ENCODE measurements at regions not wholly inside any gene's neighbourhood (a gene's known extent, or its start where the extent isn't known, plus 50 kb on each side); places are given as distances from the start of the nearest gene placed in this dataset.
"Not testable (repeated sequence)": the region's sequence is repeated elsewhere in the genome, so short reads cannot be mapped to it uniquely, and the experiment has no call there.

DNA sequence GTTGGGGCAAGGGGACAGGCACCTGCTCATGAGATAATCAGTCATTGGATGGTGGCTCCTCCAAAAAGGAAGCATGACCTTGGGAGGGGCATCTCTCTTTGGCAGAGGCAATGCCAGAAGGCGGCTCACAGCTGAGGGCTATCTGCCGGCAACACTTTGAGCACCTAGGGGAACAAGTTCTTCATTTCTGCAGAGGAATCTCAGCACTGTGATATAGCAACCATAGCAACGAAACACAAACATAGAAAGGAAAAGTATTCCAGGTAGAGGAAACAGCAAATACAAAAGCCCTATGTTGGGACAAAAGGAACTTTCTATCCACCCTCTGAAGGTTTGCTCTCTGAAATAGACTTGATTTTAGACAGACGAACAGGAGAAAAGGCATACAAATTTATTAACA is 89.1 kb upstream of the NEDD4L start:
- DNase-seq (ENCODE audit: low read depth in 2 of 2): no peak

DNA sequence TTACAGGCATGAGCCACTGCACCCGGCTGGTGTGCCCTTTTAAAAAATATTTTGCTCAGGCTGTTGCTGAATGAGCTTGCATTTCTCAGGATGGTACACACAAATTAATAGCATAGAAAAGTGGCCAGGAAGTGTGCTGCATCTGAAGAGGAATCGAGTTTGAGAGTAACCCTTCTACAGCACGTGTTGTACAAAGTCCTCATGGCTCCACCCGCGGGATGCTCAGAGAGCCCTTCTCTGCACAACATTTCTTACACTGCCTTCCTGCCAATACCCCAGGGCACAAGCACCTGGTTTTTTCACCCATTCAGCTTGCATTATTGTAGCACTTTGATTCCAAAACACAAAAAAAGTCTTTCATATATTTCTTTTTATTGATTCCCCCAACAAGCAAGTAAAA is 90.1 kb upstream of the NEDD4L start:
- no peak for DNase-seq (ENCODE audit: low read depth in 2 of 2)

DNA sequence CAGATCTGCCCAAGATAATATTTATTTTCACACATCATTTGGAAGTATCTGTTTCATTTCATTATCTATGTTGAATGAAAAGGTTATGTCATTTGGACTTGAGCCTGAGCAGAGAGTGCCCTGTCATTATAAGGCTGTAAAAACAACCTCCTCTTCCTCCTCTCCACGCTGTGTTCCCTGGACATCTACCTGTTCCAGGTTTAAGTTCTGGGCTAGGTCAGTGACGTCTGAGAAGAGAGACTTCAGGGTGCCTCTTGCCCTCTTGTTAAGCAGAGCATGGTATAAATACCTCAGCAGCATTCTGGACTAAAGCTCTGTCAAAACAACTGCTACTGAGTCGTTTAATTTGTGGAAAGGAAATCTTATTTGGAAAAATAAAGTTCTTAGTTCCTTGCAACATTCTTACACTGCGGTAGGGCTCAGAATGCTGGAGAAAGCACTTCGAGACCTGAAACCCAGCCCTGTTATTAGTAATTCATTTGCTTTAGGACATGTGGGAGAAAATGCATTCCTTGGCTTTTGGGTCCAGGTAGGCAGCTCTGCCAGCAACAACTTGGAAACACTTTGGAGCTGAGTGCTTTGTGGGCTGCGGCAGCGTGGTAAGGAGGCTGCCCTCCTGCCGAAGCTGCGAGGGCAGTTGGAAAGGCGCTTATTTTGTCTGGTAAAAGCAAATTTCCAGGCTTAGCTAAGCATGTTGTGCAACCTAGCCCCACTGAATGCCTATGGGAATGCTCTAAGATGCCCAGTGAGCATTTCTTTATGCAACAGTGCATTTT is 91.8 kb upstream of the NEDD4L start:
- DNase-seq (ENCODE audit: low read depth in 2 of 2): no peak

DNA sequence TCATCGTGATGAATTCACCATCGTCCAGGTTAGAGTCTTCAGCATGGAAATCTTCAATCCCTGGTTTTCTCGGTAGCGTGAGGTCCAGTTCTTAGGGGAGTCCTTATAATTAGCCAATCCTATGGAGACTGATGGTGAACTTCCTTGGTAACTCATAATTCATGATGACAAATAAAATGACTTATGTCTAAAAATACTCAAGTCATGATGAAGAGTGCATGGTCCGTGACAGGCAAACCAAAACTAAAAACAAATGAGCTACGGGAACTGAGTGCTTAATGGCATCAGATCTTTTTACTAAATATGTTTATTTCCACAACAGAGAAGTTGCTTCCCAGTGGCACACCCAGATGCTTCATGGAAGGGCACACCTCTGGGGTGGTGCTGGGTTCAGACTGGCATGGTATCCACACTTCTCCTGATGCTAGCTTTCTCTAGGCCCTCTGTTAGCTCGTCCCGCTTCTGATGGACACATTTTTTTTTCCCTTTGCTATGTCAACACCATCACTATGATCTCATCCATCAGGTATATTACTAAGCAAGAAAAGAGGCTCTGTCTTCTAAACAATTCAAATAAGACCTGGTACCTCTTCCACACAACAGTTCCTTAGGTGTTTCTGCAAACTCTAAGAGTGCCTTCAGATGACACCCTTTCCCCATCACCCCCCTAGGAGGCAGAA is 92.8 kb upstream of the NEDD4L start:
- DNase-seq (ENCODE audit: low read depth in 2 of 2): no peak

DNA sequence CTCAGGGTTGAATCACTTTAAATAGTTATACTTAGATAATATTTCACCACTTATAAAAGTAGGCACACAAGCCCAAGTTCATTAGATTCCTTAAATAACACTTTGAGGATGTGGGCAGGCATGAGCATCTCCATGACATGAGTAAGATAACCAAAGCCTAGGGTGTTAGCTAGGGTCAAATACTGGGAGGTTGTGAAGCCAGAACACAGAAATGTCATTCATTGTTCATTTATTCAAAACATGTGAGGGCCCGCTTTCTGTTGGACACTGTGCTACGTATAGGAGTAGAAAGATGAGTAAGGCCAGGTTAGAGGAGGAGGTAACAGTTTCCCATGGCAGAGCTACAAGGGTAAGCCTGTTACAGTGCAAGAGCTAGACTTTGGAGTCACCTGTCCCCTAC is 93.5 kb upstream of the NEDD4L start:
- no peak for DNase-seq (ENCODE audit: low read depth in 2 of 2)

DNA sequence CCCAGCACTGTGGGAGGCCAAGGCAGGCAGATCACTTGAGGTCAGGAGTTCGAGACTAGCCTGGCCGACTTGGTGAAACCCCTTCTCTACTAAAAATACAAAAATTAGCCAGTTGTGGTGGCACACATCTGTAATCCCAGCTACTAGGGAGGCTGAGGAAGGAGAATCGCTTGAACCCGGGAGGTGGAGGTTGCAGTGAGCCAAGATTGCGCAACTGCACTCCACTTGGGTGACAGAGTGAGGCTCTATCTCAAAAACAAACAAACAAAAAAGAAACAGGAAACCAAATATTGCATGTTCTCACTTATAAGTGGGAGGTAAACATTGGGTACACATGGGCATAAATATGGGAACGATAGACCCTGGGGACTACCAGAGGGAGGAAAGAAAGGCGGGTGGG is 94.7 kb upstream of the NEDD4L start:
- not testable (repeated sequence) for DNase-seq (ENCODE audit: low read depth in 2 of 2)

DNA sequence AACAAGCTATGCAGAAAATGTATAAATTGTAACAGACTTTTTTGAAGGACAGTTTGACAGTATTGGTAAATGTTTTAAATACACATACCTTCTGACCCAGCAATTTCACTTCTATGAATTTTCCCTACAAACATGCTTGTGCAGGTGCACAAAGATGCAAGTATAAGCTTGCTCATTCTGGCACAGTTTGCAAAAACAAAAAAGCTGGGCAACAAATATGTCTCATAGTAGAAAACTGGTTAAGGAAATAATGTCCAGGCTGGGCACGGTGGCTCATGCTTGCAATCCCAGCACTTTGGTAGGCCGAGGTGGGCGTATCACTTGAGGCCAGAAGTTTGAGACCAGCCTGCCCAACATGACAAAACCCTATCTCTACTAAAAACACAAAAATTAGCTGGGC is 96.9 kb upstream of the NEDD4L start:
- no peak for DNase-seq (ENCODE audit: low read depth in 2 of 2)

DNA sequence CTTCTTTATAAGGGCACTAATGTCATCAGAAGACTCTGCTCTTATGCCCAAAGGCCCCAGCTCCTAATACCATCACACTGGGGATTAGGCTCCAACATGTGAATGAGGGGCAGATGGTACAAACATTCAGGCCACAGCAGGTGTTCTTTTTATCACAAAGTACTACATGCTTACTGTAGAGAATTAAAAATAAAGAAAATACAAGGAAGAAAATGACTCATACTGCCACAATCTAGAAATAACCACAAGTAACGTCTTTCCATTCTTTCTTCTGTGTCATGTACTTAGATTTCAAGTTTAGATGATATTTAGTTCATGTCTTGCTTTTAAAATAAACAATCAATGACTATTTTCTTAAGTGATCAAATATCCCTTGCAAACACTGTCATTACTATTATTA is 100.3 kb upstream of the NEDD4L start:
- no peak for DNase-seq (ENCODE audit: low read depth in 2 of 2)

DNA sequence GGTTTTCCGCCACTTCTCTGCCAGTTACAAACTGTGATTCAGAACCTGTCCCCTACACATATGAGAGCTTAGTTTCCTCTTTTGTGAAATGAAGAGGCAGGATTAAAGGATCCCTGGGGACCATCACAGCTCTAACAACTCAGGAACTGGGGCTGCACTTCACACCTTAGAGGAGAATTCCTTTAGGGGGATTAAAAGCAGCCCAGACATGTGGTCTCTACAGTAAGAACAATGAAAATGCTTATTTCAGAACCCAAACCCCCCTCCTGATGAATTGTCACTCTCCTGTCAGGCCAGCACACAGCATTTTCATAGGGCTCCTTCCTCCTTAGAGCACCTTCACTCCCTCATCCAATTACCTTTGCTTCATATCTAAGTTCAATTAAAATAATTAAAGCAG is 101.5 kb upstream of the NEDD4L start:
- DNase-seq (ENCODE audit: low read depth in 2 of 2): no peak

DNA sequence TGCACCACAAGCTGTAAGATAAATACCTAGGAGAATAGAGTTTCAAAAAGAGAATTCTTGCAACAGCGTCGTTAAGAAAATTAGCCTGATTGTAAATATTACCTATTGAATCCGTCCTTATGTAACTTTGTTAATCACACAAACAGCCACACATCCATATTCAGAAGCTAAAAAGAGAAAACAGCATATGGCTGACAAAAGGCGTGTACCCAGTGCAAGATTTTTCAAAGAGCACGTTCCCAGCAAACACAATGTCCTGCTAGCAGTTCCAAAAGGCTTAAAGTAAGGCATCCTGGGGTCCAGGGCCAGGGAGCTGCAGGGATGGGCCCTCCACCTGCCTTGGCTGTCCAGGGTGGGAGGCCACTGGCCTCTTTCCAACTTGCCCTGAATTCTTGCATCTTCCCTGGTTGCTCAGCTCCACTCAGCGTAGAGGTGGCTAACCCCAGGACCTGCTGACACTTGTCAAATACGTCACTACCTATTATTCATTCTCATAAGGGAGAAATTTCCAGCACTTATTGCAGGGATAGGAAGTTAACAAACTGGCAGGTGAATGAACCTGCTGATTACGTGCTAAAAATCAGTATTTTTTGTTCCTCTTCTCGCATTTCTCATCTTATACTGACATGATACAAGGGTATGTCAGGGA is 102.1 kb upstream of the NEDD4L start:
- DNase-seq (ENCODE audit: low read depth in 2 of 2): no peak

DNA sequence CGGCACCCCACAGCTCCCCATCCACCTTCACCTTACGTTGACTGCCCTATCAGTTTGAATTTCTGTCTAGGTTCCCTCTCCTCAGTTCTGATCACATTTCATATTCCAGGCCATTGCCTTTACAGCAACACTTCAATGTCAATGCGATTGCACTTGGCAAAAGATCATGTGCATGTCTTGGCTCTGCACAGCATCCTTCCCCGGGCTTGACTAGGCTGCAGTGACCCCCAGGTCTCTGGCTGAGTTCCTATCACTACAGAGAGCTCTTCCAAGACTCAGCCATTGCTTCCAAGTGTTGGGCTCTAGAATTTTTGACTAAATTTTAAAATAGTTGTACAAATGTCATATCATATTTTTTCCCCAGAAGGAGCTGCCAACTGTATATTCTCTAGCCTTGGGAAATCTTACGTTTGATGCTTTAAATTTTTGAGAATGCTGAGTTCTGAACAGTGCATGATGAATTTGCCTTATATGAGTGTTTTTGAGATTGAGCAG is 103.8 kb upstream of the NEDD4L start:
- no peak for DNase-seq (ENCODE audit: low read depth in 2 of 2)

DNA sequence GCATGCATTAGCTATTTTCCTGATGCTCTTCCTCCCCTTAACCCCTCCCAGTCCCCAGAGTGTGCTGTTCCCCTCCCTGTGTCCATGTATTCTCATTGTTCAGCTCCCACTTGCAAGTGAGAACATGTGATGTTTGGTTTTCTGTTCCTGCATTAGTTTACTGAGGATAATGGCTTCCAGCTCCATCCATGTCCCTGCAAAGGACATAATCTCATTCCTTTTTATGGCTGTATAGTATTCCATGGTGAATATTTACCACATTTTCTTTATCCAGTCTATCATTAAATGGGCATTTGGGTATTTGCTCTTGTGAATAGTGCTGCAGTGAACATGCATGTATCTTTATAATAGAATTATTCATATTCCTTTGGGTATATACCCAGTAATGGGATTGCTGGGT is 109.7 kb upstream of the NEDD4L start:
- DNase-seq (ENCODE audit: low read depth in 2 of 2): not testable (repeated sequence)

DNA sequence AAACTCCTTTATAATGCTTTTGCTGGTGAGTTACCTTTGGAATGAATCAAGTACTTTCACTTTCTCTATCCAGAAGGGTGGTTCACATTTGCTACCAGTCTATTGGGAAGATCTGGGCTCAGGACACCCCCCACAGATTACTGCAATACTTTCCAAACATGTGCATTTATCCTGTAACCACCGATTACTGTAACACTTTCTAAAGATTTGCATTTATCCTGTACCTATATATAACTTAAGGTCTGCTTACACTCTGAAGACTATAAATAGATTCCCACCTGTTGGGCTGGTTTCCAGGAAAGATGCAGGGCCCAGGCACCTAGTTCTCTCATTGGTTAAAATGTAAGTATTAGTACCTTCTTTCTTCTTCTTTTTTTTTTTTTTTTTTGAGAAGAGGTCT is 113.0 kb upstream of the NEDD4L start:
- DNase-seq (ENCODE audit: low read depth in 2 of 2): no peak

DNA sequence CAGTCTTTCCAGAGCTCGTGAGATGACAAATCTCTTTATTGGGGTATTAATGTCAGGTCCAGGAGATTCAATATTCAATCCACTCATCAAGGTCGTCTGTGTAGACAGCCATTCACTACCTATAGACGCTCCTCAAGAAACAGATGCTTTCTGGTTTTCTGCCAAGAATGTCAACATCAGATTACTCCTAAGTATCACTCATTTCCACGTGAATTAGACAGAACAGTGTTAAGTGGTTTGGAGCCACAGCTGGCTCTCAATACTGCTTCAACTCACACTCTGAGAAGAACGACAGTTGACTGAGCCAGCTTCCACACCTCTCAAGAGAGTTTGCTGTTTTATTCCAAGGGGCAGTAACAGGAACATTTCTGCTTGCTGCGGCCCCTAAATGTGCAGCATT is 113.5 kb upstream of the NEDD4L start:
- no peak for DNase-seq (ENCODE audit: low read depth in 2 of 2)

DNA sequence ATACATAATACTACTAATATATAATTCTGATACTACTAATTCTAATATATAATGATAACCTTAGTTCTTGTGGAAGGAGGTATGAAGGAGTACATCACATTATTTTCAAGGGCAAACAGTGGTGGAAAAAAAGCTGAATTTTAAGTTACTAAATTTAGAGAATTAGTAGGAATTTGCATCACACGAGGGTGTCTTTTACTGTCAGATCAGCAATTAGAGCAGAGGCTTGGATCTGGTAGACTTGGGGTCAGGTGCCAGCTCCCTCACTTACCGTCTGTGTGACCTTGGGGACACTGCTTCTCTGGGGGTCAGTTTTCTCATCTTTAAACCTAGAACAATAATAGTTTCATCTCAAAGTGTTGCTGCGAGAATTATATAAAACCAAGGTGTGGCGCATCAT is 114.1 kb upstream of the NEDD4L start:
- no peak for DNase-seq (ENCODE audit: low read depth in 2 of 2)

DNA sequence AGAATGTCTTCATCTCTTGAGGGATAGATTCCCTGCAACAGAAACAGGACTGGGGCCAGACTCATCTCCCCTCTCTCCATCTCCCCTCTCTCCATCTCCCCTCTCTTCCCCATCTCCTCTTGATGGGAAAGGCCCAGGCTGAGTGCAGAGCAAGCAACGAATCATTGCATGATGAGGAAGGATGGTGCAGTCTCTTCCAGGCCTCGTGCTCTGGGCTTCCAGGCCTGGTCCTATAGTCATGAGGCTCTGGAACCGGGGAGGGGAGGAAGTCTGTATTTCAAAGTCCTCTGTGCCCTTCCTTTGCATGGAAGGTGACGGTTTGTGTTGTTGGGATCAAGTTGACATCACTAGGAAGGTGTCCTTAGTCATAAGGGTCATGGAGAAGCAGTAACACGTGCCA is 115.6 kb upstream of the NEDD4L start:
- no peak for DNase-seq (ENCODE audit: low read depth in 2 of 2)

DNA sequence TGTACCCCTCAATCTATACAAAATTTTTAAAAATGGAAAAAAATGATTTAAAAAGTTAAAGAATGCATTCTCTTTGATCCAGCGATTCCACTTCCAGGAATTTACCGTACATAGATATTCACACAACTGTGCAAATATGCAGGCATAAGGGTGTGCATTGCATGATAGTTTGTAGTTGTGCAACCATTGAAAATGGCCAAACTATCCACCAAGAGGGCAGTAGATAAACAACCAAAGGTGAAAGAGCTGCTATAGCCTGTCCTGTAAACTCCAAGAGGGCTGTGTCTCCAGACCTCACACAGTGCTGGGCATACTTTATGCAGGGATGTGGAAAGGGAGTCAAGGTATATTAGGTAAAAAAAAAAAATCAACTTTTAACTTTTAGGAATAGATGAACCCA is 116.5 kb upstream of the NEDD4L start:
- DNase-seq (ENCODE audit: low read depth in 2 of 2): no peak

DNA sequence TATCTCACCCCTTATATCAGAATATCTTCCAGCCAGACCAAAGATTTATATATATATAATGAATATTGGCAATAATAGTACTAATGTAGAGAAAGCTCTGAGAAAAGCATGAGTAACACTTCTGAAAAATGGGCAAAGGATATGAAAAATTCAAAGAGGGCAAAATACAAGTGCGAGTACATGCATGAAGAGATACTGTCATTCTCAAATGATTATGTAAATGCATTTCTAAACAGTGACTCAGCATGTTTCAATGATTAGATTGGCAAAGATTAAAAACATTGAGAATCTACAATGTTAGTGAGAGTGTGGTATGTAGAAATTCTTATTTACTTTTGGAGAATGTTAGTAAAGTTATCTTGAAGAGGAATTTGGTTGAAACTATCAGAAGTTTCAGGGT is 118.3 kb upstream of the NEDD4L start:
- DNase-seq (ENCODE audit: low read depth in 2 of 2): no peak

DNA sequence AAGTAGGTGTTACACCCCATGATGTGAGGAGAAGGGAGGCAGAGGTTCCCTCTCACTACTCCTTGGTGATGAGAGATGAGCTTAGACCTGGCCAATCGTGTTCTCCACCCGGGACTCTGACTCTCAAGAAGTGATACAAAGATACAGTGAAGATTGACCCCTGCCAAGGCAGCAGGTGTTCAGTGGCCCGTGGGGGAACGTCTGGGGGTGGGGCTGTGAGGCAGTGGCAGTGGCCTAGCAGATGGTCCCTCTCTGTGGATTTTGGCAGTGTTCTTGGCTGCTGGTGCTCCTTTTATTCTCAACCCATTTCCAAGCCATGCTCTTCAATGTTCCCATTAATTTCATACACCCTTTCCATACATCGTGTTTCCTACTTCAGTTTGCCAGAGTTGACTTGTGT is 120.4 kb upstream of the NEDD4L start:
- DNase-seq (ENCODE audit: low read depth in 2 of 2): no peak

DNA sequence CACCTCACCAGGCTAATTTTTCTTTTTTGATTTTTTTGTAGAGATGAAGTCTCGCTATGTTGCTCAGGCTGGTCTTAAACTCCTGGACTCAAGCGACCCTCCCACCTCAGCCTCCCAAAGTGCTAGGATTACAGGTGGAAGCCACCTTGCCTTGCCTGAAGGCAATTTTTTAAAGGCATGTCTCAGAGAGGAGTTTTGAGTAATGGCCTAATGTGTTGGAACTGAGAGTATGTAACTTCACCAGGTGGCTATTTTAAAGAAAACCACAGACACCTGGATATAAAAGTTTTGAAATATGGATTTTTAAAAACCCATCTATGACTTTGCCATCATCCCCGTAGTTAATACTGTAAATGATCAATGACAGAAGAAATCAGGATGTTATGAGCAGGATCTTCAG is 119.8 kb upstream of the ATP8B1 start:
- no peak for DNase-seq (ENCODE audit: low read depth in 2 of 2)

DNA sequence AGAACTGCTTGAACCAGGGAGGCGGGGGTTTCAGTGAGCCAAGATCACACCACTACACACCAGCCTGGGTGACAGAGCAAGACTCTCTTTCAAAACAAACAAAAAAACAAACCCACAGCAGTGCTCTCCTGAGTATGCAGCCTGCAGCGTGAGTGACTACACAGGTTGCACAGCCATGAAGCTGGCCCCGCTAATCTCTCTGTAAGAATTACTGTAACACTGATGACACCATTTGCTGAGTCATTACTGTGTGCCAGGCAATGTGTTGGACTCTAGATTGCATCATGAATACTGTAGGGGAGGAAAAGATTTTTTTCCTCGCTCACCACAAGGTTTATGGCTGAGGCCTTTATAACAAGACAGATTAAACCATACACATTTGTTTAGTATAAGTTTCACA is 118.6 kb upstream of the ATP8B1 start:
- no peak for DNase-seq (ENCODE audit: low read depth in 2 of 2)

DNA sequence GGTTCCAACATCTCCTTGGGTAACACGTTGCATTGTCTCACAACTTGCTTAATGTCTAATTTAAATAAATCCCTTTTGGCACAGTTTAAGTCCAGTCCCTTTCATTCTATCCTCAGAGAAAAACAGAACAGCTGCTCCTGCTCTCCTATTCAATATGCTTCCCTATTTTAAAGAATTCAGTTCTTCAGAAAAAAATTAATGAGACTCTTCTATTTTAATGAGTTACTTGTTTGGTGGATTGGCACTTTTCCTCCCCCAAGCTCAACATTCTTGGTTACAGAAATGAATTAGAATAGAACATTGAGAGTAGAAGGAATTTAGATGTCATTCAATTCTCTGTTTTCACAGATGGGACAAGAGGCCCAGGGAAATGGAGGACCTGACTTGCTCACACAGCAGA is 116.9 kb upstream of the ATP8B1 start:
- no peak for DNase-seq (ENCODE audit: low read depth in 2 of 2)

DNA sequence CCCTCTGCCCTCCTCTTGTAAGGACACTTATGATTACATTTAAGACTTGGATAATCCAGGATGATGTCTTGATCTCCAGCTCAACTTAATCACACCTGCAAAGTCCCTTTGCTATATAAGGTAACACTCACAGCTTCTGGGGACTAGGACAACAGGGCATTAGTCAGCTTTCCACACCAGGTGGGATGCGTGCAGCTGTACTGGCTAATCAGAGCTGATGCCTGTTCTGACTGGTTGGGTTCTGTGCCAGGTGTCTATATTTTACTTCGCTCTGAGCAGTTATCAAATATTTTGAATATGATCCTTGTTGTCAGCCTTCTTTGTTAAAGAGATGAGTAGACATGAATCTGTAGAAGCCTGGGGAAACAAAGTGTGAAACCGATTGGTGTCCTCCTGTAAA is 115.5 kb upstream of the ATP8B1 start:
- DNase-seq (ENCODE audit: low read depth in 2 of 2): no peak

Measured in stimulated activated CD4-positive, alpha-beta T cell treated with anti-CD3 and anti-CD28 coated beads, Interleukin-12 subunit alpha, Interleukin-12 subunit beta, amount 100 ng/mL, for 24 hours (primary cell).